ENCODE measurements at regions not wholly inside any gene's neighbourhood (a gene's known extent, or its start where the extent isn't known, plus 50 kb on each side); places are given as distances from the start of the nearest gene placed in this dataset.

GRCh38 chr15:87579537-87579936 is 677.0 kb downstream of the NTRK3 start:
- Histone ChIP-seq H3K4me3 (ENCODE audit: low read depth in 1 of 2, low read length in 2 of 2) (no peak overlapping the region), H3K4me1 (ENCODE audit: insufficient read depth, low read length) (no peaks in the 10 kb centered on the region), H3K27ac (ENCODE audit: low read length) (no peak overlapping the region), H2AFZ (ENCODE audit: low read depth, low read length) (no peak overlapping the region), H3K4me2 (ENCODE audit: insufficient read depth, low read length) (no peak overlapping the region), H3K36me3 (ENCODE audit: insufficient read depth, low read length) (no peaks in the 10 kb centered on the region), H3K27me3 (ENCODE audit: insufficient read depth, low read length, poor library complexity) (no peaks in the 10 kb centered on the region), H3K9me3 (ENCODE audit: insufficient read depth, low read length, severe bottlenecking) (no peaks in the 10 kb centered on the region), H4K20me1 (ENCODE audit: insufficient read depth, low read length) (no peaks in the 10 kb centered on the region), H3K9ac (ENCODE audit: low read depth, low read length) (no peak overlapping the region), H3K79me2 (ENCODE audit: insufficient read depth, low read length) (no peaks in the 10 kb centered on the region)
- ATAC-seq (ENCODE audit: insufficient read depth, low read depth), result no peak
- TF ChIP-seq EZH2 (IDR thresholded peaks at IDR 0.05; ENCODE audit: borderline replicate concordance, low read depth, low read length, severe bottlenecking), result no peak
- TF ChIP-seq, protein P1, sequence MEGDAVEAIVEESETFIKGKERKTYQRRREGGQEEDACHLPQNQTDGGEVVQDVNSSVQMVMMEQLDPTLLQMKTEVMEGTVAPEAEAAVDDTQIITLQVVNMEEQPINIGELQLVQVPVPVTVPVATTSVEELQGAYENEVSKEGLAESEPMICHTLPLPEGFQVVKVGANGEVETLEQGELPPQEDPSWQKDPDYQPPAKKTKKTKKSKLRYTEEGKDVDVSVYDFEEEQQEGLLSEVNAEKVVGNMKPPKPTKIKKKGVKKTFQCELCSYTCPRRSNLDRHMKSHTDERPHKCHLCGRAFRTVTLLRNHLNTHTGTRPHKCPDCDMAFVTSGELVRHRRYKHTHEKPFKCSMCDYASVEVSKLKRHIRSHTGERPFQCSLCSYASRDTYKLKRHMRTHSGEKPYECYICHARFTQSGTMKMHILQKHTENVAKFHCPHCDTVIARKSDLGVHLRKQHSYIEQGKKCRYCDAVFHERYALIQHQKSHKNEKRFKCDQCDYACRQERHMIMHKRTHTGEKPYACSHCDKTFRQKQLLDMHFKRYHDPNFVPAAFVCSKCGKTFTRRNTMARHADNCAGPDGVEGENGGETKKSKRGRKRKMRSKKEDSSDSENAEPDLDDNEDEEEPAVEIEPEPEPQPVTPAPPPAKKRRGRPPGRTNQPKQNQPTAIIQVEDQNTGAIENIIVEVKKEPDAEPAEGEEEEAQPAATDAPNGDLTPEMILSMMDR (IDR thresholded peaks at IDR 0.05; ENCODE audit: borderline replicate concordance, extremely low read depth, low read length, poor library complexity, severe bottlenecking), result no peak
- no peak for DNase-seq

GRCh38 chr15:87578776-87579175 is 677.8 kb downstream of the NTRK3 start:
- Histone ChIP-seq H3K4me1 (ENCODE audit: insufficient read depth, low read length) (no peaks in the 10 kb centered on the region), H3K79me2 (ENCODE audit: insufficient read depth, low read length) (no peaks in the 10 kb centered on the region), H3K4me3 (ENCODE audit: low read depth in 1 of 2, low read length in 2 of 2) (no peak overlapping the region), H3K4me2 (ENCODE audit: insufficient read depth, low read length) (no peak overlapping the region), H3K9ac (ENCODE audit: low read depth, low read length) (no peak overlapping the region), H3K27me3 (ENCODE audit: insufficient read depth, low read length, poor library complexity) (no peaks in the 10 kb centered on the region), H3K9me3 (ENCODE audit: insufficient read depth, low read length, severe bottlenecking) (no peaks in the 10 kb centered on the region), H4K20me1 (ENCODE audit: insufficient read depth, low read length) (no peaks in the 10 kb centered on the region), H3K27ac (ENCODE audit: low read length) (no peak overlapping the region), H3K36me3 (ENCODE audit: insufficient read depth, low read length) (no peaks in the 10 kb centered on the region), H2AFZ (ENCODE audit: low read depth, low read length) (no peak overlapping the region)
- DNase-seq (no peak), ATAC-seq (ENCODE audit: insufficient read depth, low read depth) (no peak)
- TF ChIP-seq, protein P1 (IDR thresholded peaks at IDR 0.05; ENCODE audit: borderline replicate concordance, extremely low read depth, low read length, poor library complexity, severe bottlenecking), result no peak
- no peak for TF ChIP-seq EZH2 (IDR thresholded peaks at IDR 0.05; ENCODE audit: borderline replicate concordance, low read depth, low read length, severe bottlenecking)

DNA sequence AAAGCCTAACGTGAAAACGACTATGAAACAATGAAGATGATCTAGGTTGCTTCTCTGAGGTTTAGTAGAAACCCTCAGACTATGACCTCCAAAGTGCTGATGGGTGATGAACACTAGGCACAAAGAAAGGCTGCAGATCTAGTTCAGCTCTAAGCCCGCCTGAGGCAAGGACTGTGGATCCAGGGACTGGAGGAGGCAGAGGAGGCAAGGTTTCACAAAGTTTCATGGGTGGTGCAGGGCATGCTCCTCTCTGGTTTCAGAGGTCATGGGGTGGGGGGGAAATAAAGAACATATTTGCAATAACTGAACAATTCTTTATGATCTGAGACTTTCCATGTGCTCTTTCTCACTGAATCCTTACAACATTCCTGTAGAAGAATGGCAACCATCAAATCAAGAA is 679.2 kb downstream of the NTRK3 start:
- Histone ChIP-seq H4K20me1 (ENCODE audit: insufficient read depth, low read length) (no peaks in the 10 kb centered on the region), H2AFZ (ENCODE audit: low read depth, low read length) (no peak overlapping the region), H3K9ac (ENCODE audit: low read depth, low read length) (no peak overlapping the region), H3K4me3 (ENCODE audit: low read depth in 1 of 2, low read length in 2 of 2) (no peak overlapping the region), H3K9me3 (ENCODE audit: insufficient read depth, low read length, severe bottlenecking) (no peaks in the 10 kb centered on the region), H3K27ac (ENCODE audit: low read length) (no peak overlapping the region), H3K4me2 (ENCODE audit: insufficient read depth, low read length) (no peak overlapping the region), H3K36me3 (ENCODE audit: insufficient read depth, low read length) (no peaks in the 10 kb centered on the region), H3K4me1 (ENCODE audit: insufficient read depth, low read length) (no peaks in the 10 kb centered on the region), H3K79me2 (ENCODE audit: insufficient read depth, low read length) (no peaks in the 10 kb centered on the region), H3K27me3 (ENCODE audit: insufficient read depth, low read length, poor library complexity) (no peaks in the 10 kb centered on the region)
- no peak for ATAC-seq (ENCODE audit: insufficient read depth, low read depth)
- DNase-seq, result no peak
- TF ChIP-seq EZH2 (IDR thresholded peaks at IDR 0.05; ENCODE audit: borderline replicate concordance, low read depth, low read length, severe bottlenecking), result no peak
- TF ChIP-seq, protein P1 (IDR thresholded peaks at IDR 0.05; ENCODE audit: borderline replicate concordance, extremely low read depth, low read length, poor library complexity, severe bottlenecking), result no peak
